Astrocyte (in vitro differentiated cells and primary cell): ENCODE measurements at regions not wholly inside any gene's neighbourhood (a gene's known extent, or its start where the extent isn't known, plus 50 kb on each side); places are given as distances from the start of the nearest gene placed in this dataset.
A peak's percentile ranks its signal among the peaks of the same experiment; 100 is the strongest.

Source experiments
- DNase-seq: peaks from one replicate; pipeline ENCODE4 v3.0.0-alpha.2; 2010; ENCODE audit warnings: low read depth
- FAIRE-seq: peaks from 2 replicates; lab custom pipeline; 2011; peaks lifted over from hg19 to GRCh38; lab: Jason Lieb, UNC
- H2AFZ ChIP-seq: 2 replicates; pipeline ENCODE4 v1.6.0; 2012; ENCODE audit warnings: low read depth, low read length, inconsistent platforms
- H3K27ac ChIP-seq: 2 replicates; pipeline ENCODE4 v1.5.1; 2011; ENCODE audit warnings: low read depth, low read length, inconsistent platforms
- H3K27me3 ChIP-seq: 2 replicates; pipeline ENCODE4 v1.6.0; 2011; ENCODE audit warnings: low read length, inconsistent platforms; ENCODE audit not compliant: insufficient read depth
- H3K36me3 ChIP-seq: 2 replicates; pipeline ENCODE4 v1.5.1; 2011; ENCODE audit warnings: low read length, inconsistent platforms; ENCODE audit not compliant: insufficient read depth
- H3K4me1 ChIP-seq: 2 replicates; pipeline ENCODE4 v1.5.1; 2011; ENCODE audit warnings: low read length, inconsistent platforms; ENCODE audit not compliant: insufficient read depth
- H3K4me2 ChIP-seq: 2 replicates; pipeline ENCODE4 v1.6.0; 2012; ENCODE audit warnings: low read length, inconsistent platforms
- H3K4me3 ChIP-seq: 2 replicates; pipeline ENCODE4 v1.5.1; 2011; ENCODE audit warnings: low read depth, mild to moderate bottlenecking, low read length, inconsistent platforms; ENCODE audit not compliant: insufficient read depth
- H3K79me2 ChIP-seq: 2 replicates; pipeline ENCODE4 v1.6.0; 2012; ENCODE audit warnings: mild to moderate bottlenecking, low read length, inconsistent platforms; ENCODE audit not compliant: insufficient read depth
- H3K9ac ChIP-seq: 2 replicates; pipeline ENCODE4 v1.6.0; 2012; ENCODE audit warnings: mild to moderate bottlenecking, low read length, inconsistent platforms
- H3K9me3 ChIP-seq: 2 replicates; pipeline ENCODE4 v1.5.1; 2012; ENCODE audit warnings: low read depth, mild to moderate bottlenecking, low read length, inconsistent platforms; ENCODE audit not compliant: insufficient read depth
- H4K20me1 ChIP-seq: 2 replicates; pipeline ENCODE4 v1.6.0; 2012; ENCODE audit warnings: low read length, inconsistent platforms; ENCODE audit not compliant: insufficient read depth
- H3K27ac Mint-ChIP-seq: one replicate; pipeline ENCODE4 v1.8.0; 2021; ENCODE audit warnings: mild to moderate bottlenecking, mixed read lengths; ENCODE audit not compliant: unreplicated experiment
- H3K27me3 Mint-ChIP-seq: one replicate; pipeline ENCODE4 v1.8.0; 2021; ENCODE audit warnings: low read depth, mixed read lengths; ENCODE audit not compliant: unreplicated experiment
- H3K36me3 Mint-ChIP-seq: one replicate; pipeline ENCODE4 v1.8.0; 2021; ENCODE audit warnings: low read depth, mixed read lengths; ENCODE audit not compliant: unreplicated experiment
- H3K4me1 Mint-ChIP-seq: one replicate; pipeline ENCODE4 v1.8.0; 2021; ENCODE audit warnings: low read depth, mixed read lengths; ENCODE audit not compliant: unreplicated experiment
- H3K4me3 Mint-ChIP-seq: one replicate; pipeline ENCODE4 v1.8.0; 2021; ENCODE audit warnings: mild to moderate bottlenecking, moderate library complexity, mixed read lengths; ENCODE audit not compliant: unreplicated experiment
- H3K9me3 Mint-ChIP-seq: one replicate; pipeline ENCODE4 v1.8.0; 2021; ENCODE audit warnings: mild to moderate bottlenecking, mixed read lengths; ENCODE audit not compliant: unreplicated experiment
- EZH2 ChIP-seq: IDR thresholded peaks from 2 replicates; pipeline ENCODE4 v1.6.1; 2012; ENCODE audit warnings: mild to moderate bottlenecking, low read length, inconsistent platforms; ENCODE audit not compliant: insufficient read depth
- TF ChIP-seq, protein P1 (sequence below): IDR thresholded peaks from 2 replicates; pipeline ENCODE4 v1.5.1; 2011; ENCODE audit warnings: low read depth, mild to moderate bottlenecking, inconsistent platforms, low read length, moderate library complexity; ENCODE audit not compliant: insufficient read depth

DNA sequence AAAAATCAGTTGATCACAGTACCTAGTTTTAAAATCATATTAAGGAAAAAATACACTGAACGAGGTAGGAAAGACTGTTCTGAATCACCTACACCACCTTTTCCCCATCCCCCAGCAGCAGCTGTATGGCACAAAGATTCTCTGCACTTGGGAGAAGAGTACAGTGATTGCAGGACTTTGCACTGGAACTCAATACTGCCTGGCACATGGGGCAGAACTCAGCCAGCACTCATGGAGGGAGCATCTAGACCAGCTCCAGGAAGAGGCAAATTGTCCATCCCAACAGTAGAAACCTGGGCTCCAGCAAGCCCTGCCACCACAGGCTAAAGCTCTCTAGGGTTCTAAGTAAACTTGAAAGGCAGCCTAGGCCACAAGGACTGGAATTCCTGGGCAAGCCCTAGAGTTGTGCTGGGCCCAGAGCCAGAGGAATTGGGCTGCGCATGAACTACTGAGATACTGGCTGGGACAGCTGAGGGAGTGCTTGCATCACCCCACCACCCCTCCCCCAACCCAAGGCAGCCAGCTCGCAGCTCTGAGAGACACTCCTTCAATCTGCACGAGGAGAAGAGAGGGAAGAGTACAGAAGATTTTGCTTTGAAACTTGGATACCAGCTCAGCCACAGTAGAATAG lies 654.4 kb upstream of the CDH6 start:
- Mint-ChIP-seq H3K27ac (peak overlapping the region; percentile 60), H3K4me1 (peaks cover 16% of the 10 kb centered on the region), H3K4me3 (no peak overlapping the region), H3K36me3 (no peaks in the 10 kb centered on the region), H3K27me3 (no peaks in the 10 kb centered on the region), H3K9me3 (no peaks in the 10 kb centered on the region)
- H3K4me1 ChIP-seq = no peaks in the 10 kb centered on the region
- H3K9ac ChIP-seq = no peak overlapping the region
- no peaks in the 10 kb centered on the region for H3K36me3 ChIP-seq
- TF ChIP-seq EZH2 = no peak
- no peaks in the 10 kb centered on the region for H4K20me1 ChIP-seq
- no peak overlapping the region for H3K27ac ChIP-seq
- no peaks in the 10 kb centered on the region for H3K79me2 ChIP-seq
- no peaks in the 10 kb centered on the region for H3K9me3 ChIP-seq
- no peak overlapping the region for H3K4me2 ChIP-seq
- H2AFZ ChIP-seq = no peak overlapping the region
- FAIRE-seq = no peak
- no peak overlapping the region for H3K4me3 ChIP-seq
- H3K27me3 ChIP-seq = no peaks in the 10 kb centered on the region
- DNase-seq = peak; percentile 63

DNA sequence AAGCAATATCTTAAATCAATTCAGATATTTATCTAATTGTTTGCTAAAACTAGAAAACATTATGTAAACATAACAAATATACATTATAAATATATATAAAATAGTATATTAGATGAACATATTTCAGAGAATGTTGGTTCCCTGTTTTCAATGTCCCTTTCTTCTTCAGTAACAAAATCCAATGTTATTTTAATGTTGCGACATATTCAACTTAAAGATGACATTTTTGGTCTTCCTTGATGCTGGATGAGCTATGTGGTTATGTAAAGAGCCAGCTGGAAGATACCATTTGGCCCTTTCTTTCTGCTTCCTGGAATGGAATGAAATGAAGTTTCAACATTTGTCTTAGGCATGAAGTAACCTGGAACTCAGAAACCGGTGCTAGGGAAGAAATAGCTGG lies 668.1 kb upstream of the CDH6 start:
- Mint-ChIP-seq H3K4me3 (no peak overlapping the region), H3K27ac (no peak overlapping the region), H3K9me3 (no peaks in the 10 kb centered on the region), H3K36me3 (no peaks in the 10 kb centered on the region), H3K4me1 (no peaks in the 10 kb centered on the region), H3K27me3 (no peaks in the 10 kb centered on the region)
- H3K9me3 ChIP-seq = no peaks in the 10 kb centered on the region
- no peak overlapping the region for H3K4me3 ChIP-seq
- no peak overlapping the region for H3K27ac ChIP-seq
- FAIRE-seq (no peak), DNase-seq (no peak)
- no peak overlapping the region for H3K9ac ChIP-seq
- no peaks in the 10 kb centered on the region for H3K36me3 ChIP-seq
- TF ChIP-seq, protein P1, sequence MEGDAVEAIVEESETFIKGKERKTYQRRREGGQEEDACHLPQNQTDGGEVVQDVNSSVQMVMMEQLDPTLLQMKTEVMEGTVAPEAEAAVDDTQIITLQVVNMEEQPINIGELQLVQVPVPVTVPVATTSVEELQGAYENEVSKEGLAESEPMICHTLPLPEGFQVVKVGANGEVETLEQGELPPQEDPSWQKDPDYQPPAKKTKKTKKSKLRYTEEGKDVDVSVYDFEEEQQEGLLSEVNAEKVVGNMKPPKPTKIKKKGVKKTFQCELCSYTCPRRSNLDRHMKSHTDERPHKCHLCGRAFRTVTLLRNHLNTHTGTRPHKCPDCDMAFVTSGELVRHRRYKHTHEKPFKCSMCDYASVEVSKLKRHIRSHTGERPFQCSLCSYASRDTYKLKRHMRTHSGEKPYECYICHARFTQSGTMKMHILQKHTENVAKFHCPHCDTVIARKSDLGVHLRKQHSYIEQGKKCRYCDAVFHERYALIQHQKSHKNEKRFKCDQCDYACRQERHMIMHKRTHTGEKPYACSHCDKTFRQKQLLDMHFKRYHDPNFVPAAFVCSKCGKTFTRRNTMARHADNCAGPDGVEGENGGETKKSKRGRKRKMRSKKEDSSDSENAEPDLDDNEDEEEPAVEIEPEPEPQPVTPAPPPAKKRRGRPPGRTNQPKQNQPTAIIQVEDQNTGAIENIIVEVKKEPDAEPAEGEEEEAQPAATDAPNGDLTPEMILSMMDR = no peak
- no peak for TF ChIP-seq EZH2
- no peaks in the 10 kb centered on the region for H3K27me3 ChIP-seq
- H4K20me1 ChIP-seq = no peaks in the 10 kb centered on the region
- H3K79me2 ChIP-seq = no peaks in the 10 kb centered on the region
- H2AFZ ChIP-seq = no peak overlapping the region
- no peak overlapping the region for H3K4me2 ChIP-seq
- H3K4me1 ChIP-seq = no peaks in the 10 kb centered on the region

DNA sequence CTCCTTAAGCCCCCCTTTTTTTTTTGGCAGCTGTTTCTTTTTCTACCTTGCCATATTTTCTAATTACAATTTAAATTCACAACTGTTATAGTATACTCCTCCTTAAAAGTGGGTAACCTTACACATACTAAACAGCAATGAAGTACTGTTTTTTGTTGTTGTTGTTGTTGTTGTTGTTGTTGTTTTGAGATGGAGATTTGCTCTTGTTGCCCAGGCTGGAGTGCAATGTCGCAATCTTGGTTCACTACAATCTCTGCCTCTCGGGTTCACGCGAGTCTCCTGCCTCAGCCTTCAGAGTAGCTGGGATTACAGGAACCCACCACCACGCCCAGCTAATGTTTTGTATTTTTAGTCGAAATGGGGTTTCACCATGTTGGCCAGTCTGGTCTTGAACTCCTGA lies 669.1 kb upstream of the CDH6 start:
- no peak for FAIRE-seq
- no peak overlapping the region for H3K9ac ChIP-seq

More for the DNA sequence above, 669.1 kb upstream of the CDH6 start:
- Mint-ChIP-seq H3K4me1 (no peaks in the 10 kb centered on the region), H3K9me3 (no peaks in the 10 kb centered on the region), H3K27ac (no peak overlapping the region), H3K4me3 (no peak overlapping the region), H3K27me3 (no peaks in the 10 kb centered on the region), H3K36me3 (no peaks in the 10 kb centered on the region)
- H4K20me1 ChIP-seq = no peaks in the 10 kb centered on the region
- no peaks in the 10 kb centered on the region for H3K79me2 ChIP-seq
- no peak for DNase-seq
- no peaks in the 10 kb centered on the region for H3K36me3 ChIP-seq
- H3K4me3 ChIP-seq = no peak overlapping the region
- no peak overlapping the region for H2AFZ ChIP-seq
- TF ChIP-seq, protein P1 = no peak
- TF ChIP-seq EZH2 = no peak
- H3K27me3 ChIP-seq = no peaks in the 10 kb centered on the region
- no peak overlapping the region for H3K27ac ChIP-seq
- no peaks in the 10 kb centered on the region for H3K9me3 ChIP-seq
- no peaks in the 10 kb centered on the region for H3K4me1 ChIP-seq
- H3K4me2 ChIP-seq = no peak overlapping the region
